GM18499 (cell line): ENCODE measurements at regions not wholly inside any gene's neighbourhood (a gene's known extent, or its start where the extent isn't known, plus 50 kb on each side); places are given as distances from the start of the nearest gene placed in this dataset.
A peak's percentile ranks its signal among the peaks of the same experiment; 100 is the strongest.
"Not testable (repeated sequence)": the region's sequence is repeated elsewhere in the genome, so short reads cannot be mapped to it uniquely, and the experiment has no call there.

Experiments
- ATAC-seq: cut with Tn5 transposase; IDR thresholded peaks from one replicate; pipeline ENCODE4 v1.9.1; 2021; ENCODE audit warnings: moderate number of reproducible peaks; ENCODE audit not compliant: insufficient read depth, unreplicated experiment

DNA sequence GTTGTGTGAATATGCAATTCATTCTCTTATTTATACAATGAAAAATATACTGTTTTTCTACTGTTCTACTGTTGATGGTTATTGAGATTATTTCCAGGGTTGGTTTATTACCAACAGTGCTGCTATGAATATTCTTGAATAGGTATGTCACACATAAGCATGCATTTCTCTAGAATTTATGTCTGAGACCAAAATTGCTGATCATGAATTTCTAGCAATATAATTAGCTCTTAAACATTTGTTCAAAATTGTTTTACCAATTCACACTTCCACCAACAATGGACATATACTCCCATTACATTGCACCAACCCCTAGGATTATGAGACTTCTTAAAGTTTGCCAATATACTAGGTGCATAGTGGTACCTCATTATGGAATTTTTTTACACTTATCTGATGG, 164.1 kb upstream of the KCNQ5 start:
- no peak for ATAC-seq

DNA sequence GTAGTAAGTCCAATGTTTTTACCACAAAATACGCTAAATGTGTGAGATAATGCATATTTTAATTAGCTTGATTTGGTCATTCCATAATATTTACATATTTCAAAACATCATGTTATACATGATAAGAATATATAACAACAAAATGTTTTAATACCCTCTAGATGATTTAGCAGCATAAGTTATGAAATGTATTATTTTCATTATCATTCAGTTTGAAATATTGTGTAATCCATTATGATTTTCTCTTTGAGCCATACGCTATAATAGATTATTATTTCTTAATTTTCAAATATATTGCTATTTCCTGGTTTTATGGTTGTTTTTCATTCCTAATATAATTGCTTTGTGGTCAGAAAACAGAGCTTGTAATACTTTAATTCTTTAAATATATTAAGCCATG, 163.3 kb upstream of the KCNQ5 start:
- no peak for ATAC-seq

- no peak for ATAC-seq
Measured at GRCh38 chr6:72461144-72461543, 160.7 kb upstream of the KCNQ5 start.

GRCh38 chr6:72464246-72464645, 157.6 kb upstream of the KCNQ5 start:
- ATAC-seq: no peak

- ATAC-seq: no peak
Measured at GRCh38 chr6:72464791-72465691, 156.8 kb upstream of the KCNQ5 start.

- ATAC-seq: no peak
Measured at GRCh38 chr6:72466471-72466870, 155.4 kb upstream of the KCNQ5 start.

DNA sequence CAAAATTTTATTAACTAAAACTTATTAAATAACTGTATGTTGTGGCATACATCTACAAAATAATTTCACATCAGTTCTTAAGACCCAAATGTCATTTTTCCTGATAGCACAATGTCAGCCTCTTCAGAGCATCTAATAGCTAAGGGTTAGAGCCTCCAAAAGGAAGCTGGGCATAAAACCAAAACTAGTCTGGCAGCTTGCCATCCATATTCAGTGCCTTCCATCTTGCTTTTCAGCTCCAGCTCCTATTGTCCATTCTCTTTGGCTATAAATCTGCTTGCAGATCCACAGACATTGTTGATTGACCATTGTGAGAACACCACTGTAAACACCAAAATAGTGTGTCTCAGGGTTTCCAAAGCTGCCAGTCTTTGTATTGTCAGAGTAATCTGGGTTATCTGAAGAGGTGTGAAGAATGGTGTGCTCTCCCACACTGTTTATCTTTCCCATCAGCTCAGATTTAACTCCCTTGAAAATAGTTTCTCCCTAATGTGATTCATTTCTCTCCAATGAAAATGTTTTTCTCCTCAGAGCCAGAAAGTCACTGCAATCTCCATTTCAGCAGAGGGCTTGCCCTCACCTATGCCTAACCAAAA, 154.8 kb upstream of the KCNQ5 start:
- no peak for ATAC-seq

- not testable (repeated sequence) for ATAC-seq
Measured at GRCh38 chr6:72469406-72469983, 152.4 kb upstream of the KCNQ5 start.

DNA sequence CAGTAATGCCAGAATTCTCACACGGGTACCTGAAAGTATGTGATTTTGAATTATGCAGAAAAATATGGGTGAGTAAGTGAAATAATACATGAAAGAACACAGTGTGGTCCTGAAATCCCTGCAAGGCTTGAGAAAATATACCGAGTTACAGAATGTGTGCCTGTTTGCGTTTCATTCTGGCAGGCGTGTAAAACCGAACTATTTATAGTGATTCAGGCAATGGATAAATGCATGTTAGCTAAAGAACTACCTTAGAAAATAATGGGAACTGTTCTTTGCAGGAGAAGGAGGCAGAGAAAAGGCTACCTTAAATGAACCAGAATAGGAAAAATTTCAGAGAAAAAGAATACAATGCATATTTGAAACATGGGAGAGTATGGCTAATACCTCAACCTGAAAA, 145.8 kb upstream of the KCNQ5 start:
- ATAC-seq: no peak

DNA sequence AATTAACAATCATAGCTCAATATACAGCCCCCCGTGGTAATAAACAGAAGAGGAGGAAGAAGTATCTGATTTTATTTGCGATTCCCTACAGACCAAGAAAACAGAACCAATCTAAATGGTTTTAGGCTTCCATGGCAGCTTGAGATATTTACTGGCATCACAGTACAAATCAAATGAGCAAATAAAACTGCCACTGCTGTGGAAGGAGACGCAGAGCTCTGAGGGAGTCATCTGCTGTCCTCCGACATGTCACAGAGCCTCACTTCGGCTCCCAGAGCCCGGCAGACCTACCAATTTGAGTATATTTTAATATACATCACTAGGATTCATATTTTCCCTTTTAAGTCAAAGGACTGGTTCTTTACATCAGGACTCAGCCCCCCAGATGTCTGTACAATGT, 145.2 kb upstream of the KCNQ5 start:
- no peak for ATAC-seq

- ATAC-seq: no peak
Measured at GRCh38 chr6:72495441-72495840, 126.4 kb upstream of the KCNQ5 start.

DNA sequence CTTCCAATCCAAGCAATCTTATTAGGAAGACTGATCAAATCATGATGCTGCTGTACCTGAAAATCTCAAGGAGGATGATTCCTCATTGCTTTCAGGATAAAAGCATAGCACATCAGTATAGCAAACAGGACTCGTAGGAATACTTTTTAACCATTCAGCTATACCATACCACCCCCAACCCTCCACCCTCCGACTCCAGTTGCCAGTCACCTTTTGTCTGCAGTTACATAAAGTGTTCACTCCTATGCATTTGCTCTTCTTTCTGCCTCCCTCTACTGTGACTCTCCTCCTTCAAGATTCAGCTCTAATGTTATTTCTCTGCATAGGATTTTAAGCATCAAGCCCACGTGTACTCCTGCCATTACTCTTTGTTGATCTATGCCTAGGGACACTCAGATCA, 124.7 kb upstream of the KCNQ5 start:
- ATAC-seq: no peak

DNA sequence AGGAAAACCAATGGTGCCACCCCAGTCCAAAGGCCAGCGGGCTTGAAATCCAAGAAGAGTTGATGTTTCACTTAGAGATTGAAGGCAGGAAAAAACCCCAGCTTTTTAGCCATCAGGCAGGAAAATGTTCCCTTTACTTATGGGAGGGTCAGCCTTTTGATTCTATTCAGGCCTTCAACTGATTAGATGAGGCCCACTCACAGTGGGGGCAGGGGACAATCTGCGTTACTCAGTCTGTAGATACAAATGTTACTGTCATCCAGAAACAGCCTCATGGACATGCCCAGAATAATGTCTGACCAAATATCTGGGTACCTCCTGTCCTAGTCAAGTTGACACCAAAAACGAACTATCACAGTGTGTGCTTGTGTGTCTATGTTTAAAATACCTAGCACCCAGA, 121.2 kb upstream of the KCNQ5 start:
- ATAC-seq: no peak

- no peak for ATAC-seq
Measured at GRCh38 chr6:72504406-72504805, 117.5 kb upstream of the KCNQ5 start.

GRCh38 chr6:72505446-72505845, 116.4 kb upstream of the KCNQ5 start:
- no peak for ATAC-seq

DNA sequence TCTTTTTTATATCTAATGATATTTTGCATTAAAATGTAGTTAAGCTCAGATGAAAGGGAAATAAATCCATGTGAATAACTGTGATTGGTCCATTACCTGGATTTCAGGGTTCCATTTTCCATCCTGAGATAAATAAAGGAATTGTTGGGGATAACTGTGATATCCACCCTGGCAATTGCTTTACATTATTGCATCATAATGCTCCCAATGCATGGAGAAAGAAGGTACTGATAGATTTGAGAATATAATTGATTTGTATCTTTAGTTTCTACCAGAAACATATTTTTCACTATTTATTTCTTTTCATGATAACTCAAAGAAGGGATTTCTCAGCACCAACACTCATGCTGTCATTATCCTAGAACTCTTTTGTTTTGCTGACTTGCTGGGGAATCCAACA, 102.0 kb upstream of the KCNQ5 start:
- no peak for ATAC-seq

DNA sequence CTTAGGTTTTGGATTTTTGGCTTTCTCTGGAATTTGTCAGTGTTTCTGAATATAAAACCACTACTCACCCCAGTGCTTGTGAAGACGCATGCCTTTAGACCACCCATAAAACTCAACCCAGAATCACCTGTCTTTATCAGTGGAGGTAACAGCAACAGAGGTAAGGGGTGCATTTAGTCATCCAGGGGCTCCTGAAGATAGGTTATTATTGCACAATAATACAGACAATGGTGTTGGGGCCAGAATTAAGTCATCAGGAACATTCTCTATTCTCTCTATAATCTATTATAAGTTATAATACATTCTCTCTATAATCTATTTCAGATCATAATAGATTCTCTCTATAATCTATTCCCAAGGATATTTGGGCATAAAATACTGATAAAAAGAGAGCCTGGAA, 100.2 kb upstream of the KCNQ5 start:
- no peak for ATAC-seq

DNA sequence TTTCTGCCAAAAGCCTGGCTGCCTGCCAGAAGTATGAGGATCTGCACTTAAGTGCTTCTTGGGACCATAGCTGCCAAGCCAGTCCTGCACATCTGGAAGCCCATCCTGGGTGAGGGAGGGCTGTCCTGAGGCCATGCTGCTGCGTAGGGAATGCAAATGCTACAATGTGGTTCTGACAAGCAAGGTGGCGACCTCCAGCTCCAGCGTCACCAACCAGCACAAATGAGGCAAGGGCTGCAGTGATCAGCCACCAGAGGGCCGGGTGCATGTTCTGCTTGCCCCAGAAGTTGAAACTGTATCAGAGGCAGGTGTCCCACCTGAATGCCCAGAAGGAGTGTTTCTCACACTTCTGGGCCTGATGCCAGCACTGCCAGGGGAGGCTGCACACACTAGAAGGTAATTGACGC, 99.1 kb upstream of the KCNQ5 start:
- ATAC-seq: no peak

- peak; percentile 56 for ATAC-seq
Measured at GRCh38 chr6:72524011-72524645, 97.7 kb upstream of the KCNQ5 start.

GRCh38 chr6:72525821-72526510, 95.9 kb upstream of the KCNQ5 start:
- ATAC-seq: no peak

DNA sequence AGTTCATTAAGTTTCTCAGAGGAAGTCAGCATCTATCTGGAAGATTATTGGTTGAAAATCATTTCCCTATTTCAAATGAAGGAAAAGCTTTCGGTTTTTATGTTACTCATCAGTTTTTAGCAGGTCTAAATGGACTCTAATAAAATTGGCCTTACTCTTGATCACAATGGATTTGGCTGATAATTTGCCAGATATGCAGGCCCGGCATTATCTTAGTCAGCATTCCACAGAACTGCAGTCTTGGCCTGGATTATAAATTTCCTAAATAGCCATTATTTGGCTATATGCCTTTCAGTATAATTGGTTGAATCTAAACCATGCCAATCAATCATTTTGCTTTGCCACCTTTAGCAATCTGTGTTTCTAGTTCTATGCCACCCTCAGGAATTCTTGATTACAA, 91.7 kb upstream of the KCNQ5 start:
- ATAC-seq: no peak
